Left ventricle myocardium inferior (tissue), 1 donor: ENCODE measurements at regions not wholly inside any gene's neighbourhood (a gene's known extent, or its start where the extent isn't known, plus 50 kb on each side); places are given as distances from the start of the nearest gene placed in this dataset.

ENCODE experiments used
- DNase-seq: peaks from one replicate; pipeline ENCODE4 v3.0.0-alpha.2; 2020
- H3K27ac ChIP-seq: fragments of 200-600 bp; replicated peaks from 2 replicates; pipeline ENCODE4 v1.8.0; 2021
- H3K27me3 ChIP-seq: fragments of 200-600 bp; 2 replicates; pipeline ENCODE4 v1.8.0; 2021; ENCODE audit warnings: low read depth
- H3K36me3 ChIP-seq: fragments of 200-600 bp; 2 replicates; pipeline ENCODE4 v1.8.0; 2021
- H3K4me1 ChIP-seq: fragments of 200-600 bp; 2 replicates; pipeline ENCODE4 v1.8.0; 2021
- H3K4me3 ChIP-seq: fragments of 200-600 bp; 2 replicates; pipeline ENCODE4 v1.8.0; 2021; ENCODE audit warnings: mild to moderate bottlenecking, moderate library complexity
- H3K9me3 ChIP-seq: fragments of 200-600 bp; replicated peaks from 2 replicates; pipeline ENCODE4 v1.8.0; 2021
- CTCF ChIP-seq: fragments of 200-600 bp; IDR thresholded peaks from 2 replicates; pipeline ENCODE4 v1.8.0; 2021; ENCODE audit warnings: antibody characterized with exemption, mild to moderate bottlenecking, borderline replicate concordance
- intact Hi-C: fragments of 100-400 bp; cut with micrococcal nuclease; formaldehyde crosslinking; loops from one replicate; pipeline ENCODE4 v1.11.0; 2022
- donor health status: DM: no; HTN: yes; CAD: no; lungs with severe emphysema.

- H3K27me3 ChIP-seq = no peaks in the 10 kb centered on the region
- H3K4me1 ChIP-seq = no peaks in the 10 kb centered on the region
- DNase-seq = no peak
- no peaks in the 10 kb centered on the region for H3K36me3 ChIP-seq
- H3K9me3 ChIP-seq = no peaks in the 10 kb centered on the region
- H3K27ac ChIP-seq = no peak overlapping the region
- no peak for TF ChIP-seq CTCF
- intact Hi-C loops = no loop called here
- H3K4me3 ChIP-seq = no peak overlapping the region
Measured at GRCh38 chr1:175894581-175894980, 151.2 kb upstream of the TNR start.

- H3K36me3 ChIP-seq = no peaks in the 10 kb centered on the region
- no peaks in the 10 kb centered on the region for H3K4me1 ChIP-seq
- intact Hi-C loops = no loop called here
- no peak for TF ChIP-seq CTCF
- no peak overlapping the region for H3K4me3 ChIP-seq
- H3K27me3 ChIP-seq = no peaks in the 10 kb centered on the region
- H3K27ac ChIP-seq = no peak overlapping the region
- no peak for DNase-seq
- no peaks in the 10 kb centered on the region for H3K9me3 ChIP-seq
Measured at GRCh38 chr1:175893192-175893591, 149.8 kb upstream of the TNR start.

- H3K4me3 ChIP-seq = no peak overlapping the region
- no peak overlapping the region for H3K27ac ChIP-seq
- no peaks in the 10 kb centered on the region for H3K4me1 ChIP-seq
- intact Hi-C loops = no loop called here
- no peak for TF ChIP-seq CTCF
- H3K36me3 ChIP-seq = no peaks in the 10 kb centered on the region
- H3K27me3 ChIP-seq = no peaks in the 10 kb centered on the region
- no peaks in the 10 kb centered on the region for H3K9me3 ChIP-seq
- no peak for DNase-seq
Measured at GRCh38 chr1:175892686-175893085, 149.3 kb upstream of the TNR start.

- Histone ChIP-seq H3K36me3 (no peaks in the 10 kb centered on the region), H3K4me3 (no peak overlapping the region), H3K27ac (no peak overlapping the region), H3K27me3 (no peaks in the 10 kb centered on the region), H3K4me1 (no peaks in the 10 kb centered on the region), H3K9me3 (no peaks in the 10 kb centered on the region)
- intact Hi-C loops = no loop called here
- DNase-seq = no peak
- TF ChIP-seq CTCF = no peak
Measured at GRCh38 chr1:175891783-175892309, 148.5 kb upstream of the TNR start.

GRCh38 chr1:175890958-175891357, 147.6 kb upstream of the TNR start:
- H3K4me3 ChIP-seq = no peak overlapping the region
- TF ChIP-seq CTCF = no peak
- intact Hi-C loops = no loop called here
- no peaks in the 10 kb centered on the region for H3K4me1 ChIP-seq
- no peak for DNase-seq
- no peak overlapping the region for H3K27ac ChIP-seq
- no peaks in the 10 kb centered on the region for H3K27me3 ChIP-seq
- H3K36me3 ChIP-seq = no peaks in the 10 kb centered on the region
- no peaks in the 10 kb centered on the region for H3K9me3 ChIP-seq
